ENCODE measurements at regions not wholly inside any gene's neighbourhood (a gene's known extent, or its start where the extent isn't known, plus 50 kb on each side); places are given as distances from the start of the nearest gene placed in this dataset.

DNA sequence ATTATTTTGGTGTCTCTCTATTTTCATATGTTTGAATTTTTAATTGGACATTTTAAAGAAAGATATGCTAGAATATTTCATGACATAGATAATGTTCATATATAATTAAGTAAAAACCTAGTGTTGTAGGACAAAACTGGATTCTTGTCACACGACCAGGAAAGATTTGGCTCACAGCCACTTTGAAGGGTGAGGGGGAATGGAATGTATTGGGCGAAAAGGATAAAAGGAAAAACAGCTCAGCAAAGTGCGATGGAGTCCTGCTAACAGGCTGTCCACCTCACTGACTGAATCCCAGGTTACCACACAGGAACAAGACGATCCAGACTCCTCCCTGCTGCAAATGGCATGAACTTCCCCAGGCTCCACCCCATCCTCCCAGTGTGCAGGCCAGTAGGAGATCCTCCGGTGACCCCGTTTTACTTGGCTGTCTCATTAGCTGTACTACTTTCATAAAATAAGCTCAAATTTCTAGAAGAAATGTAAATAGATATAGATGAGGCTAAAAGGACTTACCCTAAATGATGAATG, 186.2 kb downstream of the CD47 start:
- DNase-seq (ENCODE audit: low read depth, low spot score) = no peak

DNA sequence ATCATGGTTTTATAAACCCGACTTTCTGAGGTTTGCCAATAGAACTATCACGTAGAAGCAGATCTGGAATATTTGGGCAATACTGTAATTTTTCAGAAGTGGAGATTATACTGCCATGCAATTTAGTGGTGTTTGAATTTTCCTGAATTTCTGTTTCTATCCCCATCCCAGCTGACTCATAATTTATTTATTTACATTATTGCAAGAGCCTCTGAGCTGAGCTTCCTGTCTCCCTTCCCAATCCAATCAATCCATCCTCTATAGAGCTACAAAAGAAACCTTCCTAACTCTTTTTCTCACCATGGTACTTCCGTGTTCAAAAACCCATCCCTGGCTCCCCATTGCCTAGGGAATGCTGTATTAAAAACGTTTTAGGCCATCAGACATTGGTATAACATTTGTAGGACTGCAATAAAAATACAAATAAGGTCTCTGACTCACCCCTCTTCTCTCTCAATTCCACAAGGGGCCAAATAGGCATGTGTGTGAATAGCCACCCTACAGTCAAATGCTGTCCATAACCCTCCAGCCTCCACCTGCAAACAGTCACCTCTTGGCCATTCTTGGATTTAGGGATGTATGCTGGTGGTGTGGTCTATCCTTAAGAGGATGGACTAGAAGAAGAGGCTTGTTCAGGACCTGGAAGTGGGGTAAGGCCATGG, 190.7 kb downstream of the CD47 start:
- DNase-seq (ENCODE audit: low read depth, low spot score) = no peak

DNA sequence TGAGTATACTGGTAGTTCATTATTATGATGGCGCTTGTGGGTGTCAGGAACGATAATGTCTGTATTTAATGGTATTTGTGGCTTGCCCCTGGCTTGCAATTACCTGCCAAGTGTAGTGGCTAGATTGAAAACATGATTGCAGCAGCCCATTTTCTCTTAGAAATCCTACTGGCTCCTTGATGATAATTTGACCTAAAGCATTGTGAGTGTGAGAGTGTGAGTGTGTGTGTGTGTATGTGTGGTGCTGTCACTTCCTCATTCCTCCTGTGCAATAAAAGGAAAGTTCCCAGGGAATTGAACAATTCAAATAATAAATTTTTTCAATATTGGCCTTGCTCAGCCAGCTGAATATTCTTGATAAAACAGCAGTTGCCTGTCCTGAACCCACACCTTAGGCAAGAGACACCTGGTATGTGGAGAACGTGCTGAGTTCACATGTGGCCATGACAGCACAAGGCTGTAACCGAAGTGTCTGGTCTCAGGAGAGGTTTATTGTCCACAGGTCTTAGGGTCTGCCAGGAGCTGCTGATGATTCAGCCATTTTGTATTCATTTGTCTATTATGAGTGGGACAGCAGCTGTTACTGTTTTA, 193.3 kb downstream of the CD47 start:
- no peak for DNase-seq (ENCODE audit: low read depth, low spot score)

DNA sequence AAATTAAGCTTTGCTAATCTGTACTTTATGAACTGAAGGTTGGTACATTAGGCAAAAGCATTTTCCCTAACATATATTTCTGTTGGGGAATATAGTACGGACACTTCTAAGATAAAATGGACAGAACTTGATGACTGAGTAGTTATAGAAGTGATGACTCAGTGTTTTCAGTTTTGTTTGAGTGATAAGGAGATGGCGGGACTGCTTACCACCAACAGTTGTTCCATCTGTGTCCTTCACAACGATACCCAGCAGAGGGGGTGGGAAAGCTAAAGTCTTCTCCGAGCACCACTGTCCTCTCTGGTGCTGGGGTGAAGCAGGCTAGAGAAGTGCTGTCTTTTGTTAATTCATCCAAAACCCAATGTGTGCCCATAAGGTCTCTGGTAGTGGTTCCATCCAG, 195.8 kb downstream of the CD47 start:
- no peak for DNase-seq (ENCODE audit: low read depth, low spot score)

DNA sequence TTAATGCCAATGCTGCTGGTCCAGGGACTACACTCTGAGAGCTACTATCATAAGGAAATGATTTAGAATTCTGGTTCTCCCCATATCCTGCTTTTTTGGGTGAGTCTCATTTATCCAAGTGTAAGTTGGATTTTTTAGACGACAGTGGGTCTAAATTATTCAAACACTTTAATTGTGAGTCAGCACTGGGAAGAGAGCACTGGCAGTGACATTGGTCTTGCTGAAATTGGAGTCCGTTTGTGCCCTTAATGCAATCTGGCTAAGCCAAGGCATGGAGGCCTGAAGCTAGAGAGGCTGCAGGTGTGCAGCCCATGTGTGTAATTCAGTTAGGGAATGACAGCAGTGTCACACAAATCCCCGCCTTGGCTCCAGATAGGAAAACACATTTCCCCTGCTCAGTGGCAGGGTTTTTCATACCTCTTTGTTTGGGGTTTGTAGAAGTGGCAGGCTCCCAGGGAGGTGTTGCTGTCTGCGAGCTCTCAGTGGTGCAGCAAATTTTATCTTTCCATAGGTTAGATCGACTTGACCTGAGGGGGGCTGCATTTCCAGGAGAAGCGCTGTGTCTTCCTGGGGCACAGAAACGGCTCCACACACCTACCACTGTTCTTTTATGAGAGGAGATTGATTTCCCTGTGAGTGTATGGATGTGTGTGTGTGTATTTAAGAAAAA, 197.7 kb downstream of the CD47 start:
- DNase-seq (ENCODE audit: low read depth, low spot score) = no peak

DNA sequence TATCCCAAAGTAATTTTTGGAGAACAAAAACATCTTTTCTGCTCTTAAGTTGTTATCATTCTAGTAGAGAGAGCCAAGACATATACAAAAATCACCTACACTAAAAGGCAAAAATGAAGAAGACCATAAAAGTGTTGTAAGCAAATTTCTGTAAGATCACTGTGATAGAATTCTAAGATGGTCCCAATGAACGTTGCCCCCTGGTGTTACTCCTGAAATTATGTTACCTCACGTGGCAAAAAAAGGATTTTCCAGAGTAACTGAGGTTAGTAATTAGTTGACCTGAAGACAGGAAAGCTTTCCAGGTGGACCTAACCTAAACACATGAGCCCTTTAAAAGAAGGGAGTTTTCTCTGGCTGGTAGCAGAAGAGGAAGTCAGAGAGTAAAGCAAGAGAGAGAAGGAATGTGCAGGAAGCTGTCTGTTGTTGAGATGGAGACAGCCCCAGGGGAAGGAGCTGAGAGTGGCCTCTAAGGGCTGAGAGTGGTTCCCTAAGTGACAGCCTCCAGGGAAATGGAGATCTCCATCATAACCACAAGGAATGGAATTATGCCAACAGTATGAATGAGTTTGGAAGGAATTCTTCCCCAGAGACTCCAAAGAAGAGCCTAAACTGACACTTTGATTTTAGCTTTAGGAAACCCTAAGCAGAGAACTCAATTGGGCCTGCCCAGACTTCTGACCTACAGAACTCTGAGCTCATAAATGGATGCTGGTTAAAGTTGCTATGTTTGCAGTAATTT, 205.9 kb downstream of the CD47 start:
- no peak for DNase-seq (ENCODE audit: low read depth, low spot score)

DNA sequence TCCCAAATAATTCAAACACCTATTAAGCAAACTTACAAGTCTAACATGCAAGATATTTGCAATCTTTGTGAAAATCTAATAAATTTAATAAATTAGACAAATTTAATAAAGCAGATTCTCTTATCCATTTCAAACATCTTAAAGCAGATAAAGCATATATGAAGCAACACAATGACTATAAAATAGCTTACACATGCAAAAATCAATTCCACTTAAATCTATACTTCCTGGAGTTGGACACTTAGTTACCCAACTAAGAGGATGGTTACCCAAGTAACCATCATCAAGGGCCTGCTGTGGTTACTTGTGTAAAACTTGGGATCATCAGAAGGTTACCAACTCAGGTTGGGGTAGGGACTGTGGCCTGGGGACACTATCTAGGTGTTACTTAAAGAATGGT, 206.8 kb downstream of the CD47 start:
- no peak for DNase-seq (ENCODE audit: low read depth, low spot score)

DNA sequence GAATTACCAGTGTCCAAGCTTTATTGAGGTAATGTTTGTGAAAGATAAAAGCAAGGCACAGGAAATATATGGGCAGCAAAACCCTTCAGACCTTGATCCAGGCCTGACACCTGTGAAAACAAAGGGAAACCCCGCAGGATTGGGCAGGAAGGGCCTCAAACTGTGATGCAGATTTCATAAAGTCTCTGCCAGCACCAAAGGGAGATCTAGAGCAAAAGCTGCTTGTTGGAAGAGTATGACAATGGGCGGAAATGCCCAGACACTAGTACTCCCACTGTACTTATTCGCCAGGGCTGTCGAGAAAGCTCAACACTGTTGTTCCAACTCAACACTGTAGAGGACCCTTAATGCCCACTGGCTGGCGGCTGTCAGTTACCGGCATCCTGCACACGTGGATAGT, 207.9 kb downstream of the CD47 start:
- DNase-seq (ENCODE audit: low read depth, low spot score) = no peak

DNA sequence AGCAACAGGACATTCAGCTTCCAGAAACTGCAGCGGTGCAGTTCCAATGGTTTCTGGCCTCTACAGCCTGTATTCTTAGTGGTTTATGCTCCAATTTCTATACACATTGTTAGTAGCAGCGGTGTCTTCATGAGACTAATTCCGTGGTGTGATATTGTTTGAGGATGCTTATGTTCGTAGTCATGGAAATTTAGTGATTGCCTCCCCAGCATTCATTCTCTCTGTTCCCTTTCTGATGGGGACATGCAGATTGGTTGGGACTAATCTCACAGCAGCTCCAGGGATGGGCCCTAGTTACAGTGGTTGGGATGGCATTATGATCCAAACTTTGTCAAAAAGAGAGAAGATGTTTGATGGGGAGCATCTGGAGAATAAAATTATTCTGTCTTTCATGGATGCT, 208.6 kb downstream of the CD47 start:
- no peak for DNase-seq (ENCODE audit: low read depth, low spot score)

DNA sequence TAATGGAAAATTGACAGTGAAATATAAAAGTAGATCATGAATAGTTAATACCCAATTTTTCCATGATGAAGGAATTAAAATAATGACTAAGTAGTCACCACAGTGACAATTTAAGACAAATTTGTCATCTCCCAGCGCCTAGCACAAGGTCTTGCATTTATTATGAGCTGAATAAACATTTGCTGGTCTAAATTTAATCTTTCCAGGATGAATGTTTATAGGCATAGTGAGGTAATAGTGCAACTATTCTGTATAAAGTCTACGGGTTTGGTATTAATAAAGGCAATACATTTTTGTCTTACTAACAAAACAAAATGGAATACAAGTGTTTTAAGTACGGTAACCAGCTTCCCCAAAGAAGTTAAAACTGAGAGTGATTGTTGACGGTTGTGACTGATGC, 209.3 kb downstream of the CD47 start:
- DNase-seq (ENCODE audit: low read depth, low spot score) = no peak

DNA sequence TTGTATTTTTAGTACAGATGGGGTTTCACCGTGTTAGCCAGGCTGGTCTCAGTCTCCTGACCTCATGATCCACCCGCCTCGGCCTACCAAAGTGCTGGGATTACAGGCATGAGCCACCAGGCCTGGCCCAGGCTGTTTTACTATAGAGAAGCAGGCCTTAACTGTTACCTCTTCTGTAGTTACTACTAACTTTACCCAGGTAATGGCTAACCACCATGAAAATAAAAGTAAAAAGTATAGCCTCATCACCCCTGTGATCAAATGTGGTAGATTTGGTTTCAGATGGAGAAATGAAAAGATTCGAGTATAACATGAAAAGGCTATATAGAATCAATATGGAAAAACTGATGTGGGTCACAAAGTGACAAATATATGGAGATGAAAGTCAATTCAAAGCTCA, 210.1 kb downstream of the CD47 start:
- no peak for DNase-seq (ENCODE audit: low read depth, low spot score)

DNA sequence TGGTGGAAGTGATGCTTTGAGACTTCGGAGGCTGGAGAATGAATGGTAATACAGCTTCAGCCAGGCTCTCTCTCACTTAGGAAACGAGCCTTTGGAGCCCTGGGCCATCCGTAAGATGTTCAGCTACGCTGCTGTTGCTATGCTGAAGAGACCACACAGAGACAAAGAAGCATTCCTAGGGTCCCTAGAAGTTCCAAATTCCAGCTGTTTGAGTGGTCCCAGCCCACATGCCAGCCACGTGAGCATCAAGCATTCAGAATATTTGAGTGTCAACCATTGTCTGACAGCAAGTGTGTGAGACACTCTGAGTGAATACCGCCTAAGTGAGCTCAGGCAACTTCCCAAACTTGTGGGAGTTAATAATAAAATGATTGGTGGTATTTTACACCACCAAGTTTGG, 212.9 kb downstream of the CD47 start:
- no peak for DNase-seq (ENCODE audit: low read depth, low spot score)

DNA sequence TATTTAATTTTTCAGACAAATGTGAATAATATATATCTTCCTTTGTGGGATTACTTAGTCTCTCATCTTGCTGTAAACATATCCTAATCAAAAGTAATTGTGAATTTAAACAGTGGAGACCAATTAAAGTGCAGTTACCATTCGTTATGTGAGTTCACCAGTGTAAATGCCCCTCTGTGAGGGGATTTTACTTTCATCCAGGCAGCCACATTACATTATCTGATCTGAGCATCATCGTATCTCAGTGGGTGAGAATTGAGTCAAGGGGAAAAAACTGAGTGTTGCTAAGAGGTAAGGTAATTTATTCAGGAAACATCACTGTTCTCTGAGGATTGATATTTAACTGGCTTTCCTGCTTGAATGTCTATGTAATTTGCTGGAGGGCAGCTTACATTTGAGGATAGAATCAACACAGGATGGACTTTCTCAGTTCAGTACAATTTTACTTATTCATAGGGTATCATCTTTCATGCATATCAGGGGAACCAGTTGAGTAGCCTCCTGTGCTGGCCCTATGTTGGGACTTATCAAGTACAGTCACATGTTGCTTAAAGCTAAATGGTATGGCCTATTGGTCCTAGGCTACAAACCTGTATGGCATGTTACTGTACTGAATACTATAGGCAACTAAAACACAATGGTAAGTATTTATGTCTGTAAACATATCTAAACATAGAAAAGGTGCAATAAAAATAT, 219.7 kb downstream of the CD47 start:
- DNase-seq (ENCODE audit: low read depth, low spot score) = no peak

DNA sequence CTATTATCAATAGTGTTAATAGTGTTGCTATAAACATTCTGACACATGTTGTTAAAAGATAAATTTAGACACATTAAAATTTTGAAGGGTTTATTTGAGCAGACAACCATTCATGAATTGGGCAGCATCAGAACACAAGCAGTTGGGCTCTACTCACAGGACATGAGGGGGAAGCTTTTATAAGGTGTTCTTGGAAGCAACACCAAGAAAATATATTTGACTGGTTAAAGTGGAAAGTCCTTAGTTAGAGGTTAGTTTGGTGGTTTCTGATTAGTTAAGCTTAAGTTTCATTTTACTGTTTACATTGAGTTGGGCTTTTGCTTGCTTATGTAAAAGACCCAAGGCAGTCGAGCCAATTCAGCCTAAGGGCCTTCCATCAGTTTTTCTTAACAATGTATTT, 220.7 kb downstream of the CD47 start:
- no peak for DNase-seq (ENCODE audit: low read depth, low spot score)

DNA sequence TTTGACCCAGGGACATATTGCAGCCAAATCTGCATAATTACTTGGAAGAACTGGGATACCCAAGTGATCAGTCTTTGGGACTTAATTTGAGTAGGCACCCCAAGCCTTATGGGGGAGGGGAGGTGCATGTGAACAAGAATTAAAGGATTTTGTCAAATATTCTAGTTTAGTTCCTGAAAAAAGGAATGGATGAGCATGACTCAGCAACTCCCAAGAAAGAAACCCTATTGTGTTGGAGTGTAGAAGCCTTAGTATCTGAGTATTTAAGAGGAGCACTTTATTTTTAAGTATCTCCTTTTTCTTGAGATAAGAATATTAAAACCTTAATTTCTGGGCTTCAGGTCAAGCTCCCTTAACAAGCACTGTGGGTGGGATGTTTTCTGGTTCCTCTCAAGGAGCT, 222.4 kb downstream of the CD47 start:
- DNase-seq (ENCODE audit: low read depth, low spot score) = no peak

DNA sequence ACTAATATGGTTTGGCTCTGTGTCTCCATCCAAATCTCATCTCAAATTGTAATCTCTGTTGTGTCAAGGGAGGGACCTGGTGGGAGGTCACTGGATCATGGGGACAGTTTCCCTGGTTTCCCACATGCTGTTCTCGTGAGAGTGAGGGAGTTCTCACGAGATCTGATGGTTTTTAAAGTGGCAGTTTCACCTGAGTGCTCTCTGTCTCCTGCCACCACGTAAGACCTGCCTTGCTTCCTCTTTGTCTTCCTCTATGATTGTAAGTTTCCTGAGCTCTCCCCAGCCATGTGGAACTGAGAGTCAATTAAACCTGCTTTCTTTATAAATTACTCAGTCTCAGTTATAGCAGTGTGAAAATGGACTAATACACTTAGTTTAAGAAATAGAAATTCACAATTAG, 228.9 kb downstream of the CD47 start:
- no peak for DNase-seq (ENCODE audit: low read depth, low spot score)

DNA sequence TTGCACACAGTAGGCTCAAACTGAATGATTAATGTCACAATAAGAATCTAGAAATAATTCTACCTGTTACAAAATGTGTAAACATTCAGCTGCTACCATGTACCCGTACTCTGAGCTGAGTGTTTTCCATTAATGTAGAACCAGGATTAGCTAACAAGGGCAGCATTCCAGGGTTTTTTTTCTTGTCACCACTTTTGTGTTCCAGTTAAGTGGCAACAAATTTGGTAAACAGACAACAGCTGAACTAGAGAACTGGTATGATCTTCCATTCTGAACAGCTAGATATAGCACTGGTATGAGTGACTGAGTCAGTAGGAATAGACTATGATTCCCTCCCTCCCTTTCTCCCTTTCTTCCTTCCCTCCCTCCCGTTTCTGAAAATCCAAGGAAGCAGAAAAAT, 229.4 kb downstream of the CD47 start:
- no peak for DNase-seq (ENCODE audit: low read depth, low spot score)

Measured in activated naive CD8-positive, alpha-beta T cell treated with anti-CD3 and anti-CD28 coated beads, Interleukin-2, amount 50 U/mL, for 16 hours (primary cell).